HCT116 (cell line): ENCODE measurements at regions not wholly inside any gene's neighbourhood (a gene's known extent, or its start where the extent isn't known, plus 50 kb on each side); places are given as distances from the start of the nearest gene placed in this dataset.

ENCODE experiments used
- ATAC-seq: fragments of 200-7000 bp; cut with Tn5 transposase; 2 replicates; pipeline ENCODE4 v1.9.1; 2020; ENCODE audit warnings: mild to moderate bottlenecking, moderate library complexity
- BruUV-seq: library from RNA; stranded (reverse); fragments of 400-500 nt; replicated peaks from 2 replicates; lab custom pipeline; 2021; lab: Mats Ljungman, UMichigan
- CTCF ChIA-PET: fragments of 300-600 bp; sonication (Branson Sonifier 250); formaldehyde crosslinking; loops from one replicate; lab custom pipeline; 2021; ENCODE audit warnings: antibody characterized with exemption; lab: Charles Lee
- POLR2A ChIA-PET: fragments of 300-600, 350-600 bp; sonication (Branson Sonifier 250); formaldehyde crosslinking; loops from one replicate; lab custom pipeline; 2021; ENCODE audit warnings: antibody characterized with exemption; lab: Charles Lee
- RAD21 ChIA-PET, 2 experiments: fragments of 300-600 bp; sonication (Branson Sonifier 250); formaldehyde crosslinking; loops; one replicate each; lab custom pipeline; 2023; ENCODE audit warnings: low total read pairs in 2 of 2; ENCODE audit not compliant: uncharacterized antibody in 2 of 2, unreplicated experiment in 2 of 2, low non-redundant PET in 1 of 2; lab: Charles Lee
- DNase-seq: peaks from one replicate; pipeline ENCODE4 v3.0.0-alpha.2; 2010; ENCODE audit warnings: low read depth, low spot score
- H2AFZ ChIP-seq: fragments of 200-600 bp; shearing (Covaris generic), sonication (generic); 2 replicates; pipeline ENCODE4 v1.6.1; 2017; ENCODE audit warnings: low read depth, mixed run types, mixed read lengths, antibody characterized with exemption, low read length; ENCODE audit not compliant: poor library complexity, severe bottlenecking
- H3K27ac ChIP-seq: 2 replicates; pipeline ENCODE4 v1.5.1; 2012; ENCODE audit warnings: low read depth, low read length
- H3K27me3 ChIP-seq: fragments of 200-600 bp; sonication (generic); 2 replicates; pipeline ENCODE4 v1.6.1; 2016; ENCODE audit warnings: mixed run types, low read length, mixed read lengths; ENCODE audit not compliant: insufficient read depth
- H3K36me3 ChIP-seq, 2 experiments: fragments of 200-500 bp in 1 of 2; fragments of 200-600 bp in 1 of 2; sonication (Bioruptor generic) in 1 of 2; sonication (generic) in 1 of 2; 2 replicates each; pipeline versions ENCODE4 v1.5.1 to v1.6.1; 2014 to 2016; ENCODE audit warnings: low read length in 2 of 2, inconsistent platforms in 1 of 2, mixed read lengths in 1 of 2, mixed run types in 1 of 2; ENCODE audit not compliant: insufficient read depth in 2 of 2, control insufficient read depth in 1 of 2
- H3K4me1 ChIP-seq, 2 experiments: fragments of 200-600 bp in 1 of 2; sonication (generic) in 1 of 2; 2 replicates each; pipeline versions ENCODE4 v1.5.1 to v1.6.1; 2012 to 2017; ENCODE audit warnings: low read length in 2 of 2, inconsistent platforms in 1 of 2, mild to moderate bottlenecking in 1 of 2, mixed read lengths in 1 of 2, mixed run types in 1 of 2, moderate library complexity in 1 of 2; ENCODE audit not compliant: insufficient read depth in 2 of 2, control insufficient read depth in 1 of 2
- H3K4me2 ChIP-seq: fragments of 200-600 bp; sonication (generic); 2 replicates; pipeline ENCODE4 v1.6.1; 2017; ENCODE audit warnings: mixed run types, low read length, mixed read lengths
- H3K4me3 ChIP-seq, 2 experiments: fragments of 200-600 bp in 1 of 2; sonication (generic) in 1 of 2; replicated peaks in 1 of 2; 2 replicates each; pipeline ENCODE4 v1.5.1; 2011 to 2016; ENCODE audit warnings: low read length in 2 of 2, control low read depth in 1 of 2, low read depth in 1 of 2, mild to moderate bottlenecking in 1 of 2, mixed read lengths in 1 of 2, mixed run types in 1 of 2
- H3K79me2 ChIP-seq: fragments of 200-600 bp; sonication (generic); 2 replicates; pipeline ENCODE4 v1.6.1; 2017; ENCODE audit warnings: mild to moderate bottlenecking, mixed run types, low read length, moderate library complexity, mixed read lengths; ENCODE audit not compliant: insufficient read depth
- H3K9ac ChIP-seq: fragments of 200-600 bp; sonication (generic); 2 replicates; pipeline ENCODE4 v1.6.1; 2016; ENCODE audit warnings: low read length, mixed read lengths
- H3K9me2 ChIP-seq: fragments of 200-600 bp; sonication (generic), shearing (Covaris generic); 2 replicates; pipeline ENCODE4 v1.6.1; 2017; ENCODE audit warnings: mixed run types, mild to moderate bottlenecking, moderate library complexity; ENCODE audit not compliant: insufficient read depth
- H3K9me3 ChIP-seq, 2 experiments: fragments of 200-500 bp in 1 of 2; fragments of 200-600 bp in 1 of 2; sonication (Bioruptor generic) in 1 of 2; sonication (generic) in 1 of 2; 2 replicates each; pipeline ENCODE4 v1.6.1; 2014 to 2017; ENCODE audit warnings: low read length in 2 of 2, mixed read lengths in 2 of 2, inconsistent platforms in 1 of 2, low read depth in 1 of 2, mild to moderate bottlenecking in 1 of 2, mixed run types in 1 of 2, moderate library complexity in 1 of 2; ENCODE audit not compliant: control insufficient read depth in 1 of 2, insufficient read depth in 1 of 2
- H4K20me1 ChIP-seq: fragments of 200-600 bp; sonication (generic), shearing (Covaris generic); 2 replicates; pipeline ENCODE4 v1.6.1; 2017; ENCODE audit warnings: mixed run types, mild to moderate bottlenecking, moderate library complexity; ENCODE audit not compliant: insufficient read depth
- ATF3 ChIP-seq: IDR thresholded peaks from 2 replicates; pipeline ENCODE4 v1.6.1; 2012
- CBX3 ChIP-seq: IDR thresholded peaks from 2 replicates; pipeline ENCODE4 v1.6.1; 2012; ENCODE audit warnings: low read depth
- CEBPB ChIP-seq: IDR thresholded peaks from 2 replicates; pipeline ENCODE4 v1.6.1; 2012; ENCODE audit warnings: low read depth
- CTCF ChIP-seq, 3 experiments: fragments of 200-600 bp in 1 of 3; sonication (generic) in 1 of 3; IDR thresholded peaks in 2 of 3; conservative IDR thresholded peaks in 1 of 3; 2 replicates each; pipeline ENCODE4 v1.5.1; 2012 to 2017; ENCODE audit warnings: low read depth in 2 of 3, low read length in 2 of 3, antibody characterized with exemption in 1 of 3, borderline replicate concordance in 1 of 3, control low read depth in 1 of 3, mild to moderate bottlenecking in 1 of 3, mixed read lengths in 1 of 3, mixed run types in 1 of 3, moderate library complexity in 1 of 3; ENCODE audit not compliant: insufficient read depth in 1 of 3
- EZH2 ChIP-seq: fragments of 200-600 bp; sonication (generic); IDR thresholded peaks from 2 replicates; pipeline ENCODE4 v1.6.1; 2017; ENCODE audit warnings: antibody characterized with exemption, mixed run types
- EZH2phosphoT487 ChIP-seq: fragments of 200-600 bp; IDR thresholded peaks from 2 replicates; pipeline ENCODE4 v1.6.1; 2018; ENCODE audit warnings: antibody characterized with exemption, borderline replicate concordance
- FOSL1 ChIP-seq: IDR thresholded peaks from 2 replicates; pipeline ENCODE4 v1.6.1; 2012; ENCODE audit warnings: low read depth
- JUND ChIP-seq: IDR thresholded peaks from 2 replicates; pipeline ENCODE4 v1.6.1; 2012
- POLR2A ChIP-seq: IDR thresholded peaks from 2 replicates; pipeline ENCODE4 v1.7.0; 2011; ENCODE audit warnings: borderline replicate concordance; ENCODE audit not compliant: insufficient read depth, insufficient read length; ENCODE audit errors: extremely low read depth
- RAD21 ChIP-seq: IDR thresholded peaks from 2 replicates; pipeline ENCODE4 v1.6.1; 2012; ENCODE audit warnings: low read depth, mild to moderate bottlenecking
- REST ChIP-seq: IDR thresholded peaks from 2 replicates; pipeline ENCODE4 v1.6.1; 2012; ENCODE audit warnings: low read depth
- SP1 ChIP-seq: IDR thresholded peaks from 2 replicates; pipeline ENCODE4 v1.6.1; 2012; ENCODE audit warnings: low read depth
- YY1 ChIP-seq: IDR thresholded peaks from 2 replicates; pipeline ENCODE4 v1.6.1; 2011; ENCODE audit warnings: low read length, low read depth, moderate library complexity, mild to moderate bottlenecking; ENCODE audit not compliant: insufficient replicate concordance; ENCODE audit errors: extremely low read depth
- intact Hi-C: fragments of 100-400 bp; cut with micrococcal nuclease; formaldehyde crosslinking; loops from 2 replicates; pipeline ENCODE4 v1.10.0; 2022

DNA sequence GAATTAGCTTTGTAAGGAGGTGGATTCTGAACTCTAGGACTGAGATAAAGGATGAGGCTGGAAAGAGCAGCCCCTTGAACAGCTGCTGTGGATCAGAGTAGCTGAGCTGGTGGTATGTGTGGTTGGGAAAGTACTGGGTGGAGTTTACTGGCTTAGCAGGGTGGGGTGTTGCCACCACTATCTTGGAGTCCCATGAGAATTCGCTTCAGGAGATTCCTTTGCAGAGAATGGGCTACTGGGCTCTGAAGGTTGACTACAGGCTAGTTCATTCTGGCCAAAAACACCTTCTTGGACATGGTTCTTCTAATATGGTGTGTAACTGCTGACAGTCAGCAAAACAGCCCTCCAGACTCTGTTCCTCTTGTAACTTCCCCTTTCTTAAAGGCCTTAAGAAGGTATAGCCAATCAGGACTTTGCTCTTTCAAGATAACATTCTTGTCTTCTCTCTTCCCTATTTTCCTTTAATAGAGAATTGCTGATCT, 52.7 kb downstream of the TET3 start:
- TF ChIP-seq FOSL1: no peak
- TF ChIP-seq SP1: no peak
- no peak for TF ChIP-seq RAD21
- no peak for TF ChIP-seq YY1
- TF ChIP-seq CTCF (IDR thresholded peaks at IDR 0.05 in 2 of 3, conservative IDR thresholded peaks at IDR 0.05 in 1 of 3; ENCODE audit: borderline replicate concordance in 1 of 3, insufficient read depth in 1 of 3, low read depth in 2 of 3, low read length in 2 of 3): no peak
- no peak for TF ChIP-seq ATF3
- TF ChIP-seq CBX3: no peak
- TF ChIP-seq POLR2A: no peak
- TF ChIP-seq EZH2phosphoT487: no peak
- TF ChIP-seq CEBPB: no peak
- no peak for TF ChIP-seq EZH2
- TF ChIP-seq JUND: no peak
- no peak for TF ChIP-seq REST
- intact Hi-C loops: no loop called here
- no peak for ATAC-seq

More for the DNA sequence above, 52.7 kb downstream of the TET3 start:
- Histone ChIP-seq H3K9me3 (no peaks in the 10 kb centered on the region), H3K27me3 (no peaks in the 10 kb centered on the region), H3K9ac (no peak overlapping the region), H3K36me3 (no peaks in the 10 kb centered on the region), H3K27ac (no peak overlapping the region), H4K20me1 (peaks cover 11% of the 10 kb centered on the region; the same call in 1 of the 2 replicates), H3K4me1 (no peaks in the 10 kb centered on the region), H2AFZ (no peak overlapping the region), H3K79me2 (peaks cover 82% of the 10 kb centered on the region), H3K9me2 (no peaks in the 10 kb centered on the region), H3K4me2 (no peak overlapping the region), H3K4me3 (no peak overlapping the region)
- DNase-seq: no peak
- no TSS peak for BruUV-seq
- CTCF ChIA-PET: no interaction called here
- RAD21 ChIA-PET: no interaction called here
- POLR2A ChIA-PET: no interaction called here
